AG09309 (cell line): ENCODE measurements at regions not wholly inside any gene's neighbourhood (a gene's known extent, or its start where the extent isn't known, plus 50 kb on each side); places are given as distances from the start of the nearest gene placed in this dataset.
"Not testable (repeated sequence)": the region's sequence is repeated elsewhere in the genome, so short reads cannot be mapped to it uniquely, and the experiment has no call there.

Experiments used
- DNase-seq: peaks from one replicate; pipeline ENCODE4 v3.0.0-alpha.2; 2010; ENCODE audit warnings: low read depth
- H3K4me3 ChIP-seq: 2 replicates; pipeline ENCODE4 v1.5.1; 2011; ENCODE audit warnings: mild to moderate bottlenecking, low read depth, low read length, moderate library complexity; ENCODE audit not compliant: control insufficient read depth
- TF ChIP-seq, protein P1 (sequence below): IDR thresholded peaks from 2 replicates; pipeline ENCODE4 v1.5.1; 2011; ENCODE audit warnings: mild to moderate bottlenecking, low read depth, low read length, inconsistent platforms; ENCODE audit not compliant: insufficient read depth, control insufficient read depth; ENCODE audit errors: missing control alignments

DNA sequence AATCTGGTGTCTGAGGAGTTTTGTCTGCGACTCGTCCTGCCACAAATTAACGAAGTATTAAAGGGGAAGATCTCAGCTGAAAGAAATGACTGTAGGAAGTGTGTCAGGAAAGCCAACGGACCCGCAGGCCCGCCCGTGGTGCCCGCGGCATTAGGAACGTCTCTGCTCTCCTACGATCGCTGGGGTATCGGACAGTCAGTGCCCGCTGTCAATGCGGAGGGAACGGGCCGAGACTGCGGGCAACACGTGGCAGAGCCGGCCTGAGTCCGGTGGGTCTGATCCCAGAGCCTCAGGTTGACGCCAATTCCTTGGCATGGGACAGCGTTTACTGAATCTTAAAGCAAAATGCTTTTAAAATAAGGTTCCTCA lies 128.7 kb downstream of the KBTBD2 start:
- DNase-seq = no peak
- TF ChIP-seq, protein P1, sequence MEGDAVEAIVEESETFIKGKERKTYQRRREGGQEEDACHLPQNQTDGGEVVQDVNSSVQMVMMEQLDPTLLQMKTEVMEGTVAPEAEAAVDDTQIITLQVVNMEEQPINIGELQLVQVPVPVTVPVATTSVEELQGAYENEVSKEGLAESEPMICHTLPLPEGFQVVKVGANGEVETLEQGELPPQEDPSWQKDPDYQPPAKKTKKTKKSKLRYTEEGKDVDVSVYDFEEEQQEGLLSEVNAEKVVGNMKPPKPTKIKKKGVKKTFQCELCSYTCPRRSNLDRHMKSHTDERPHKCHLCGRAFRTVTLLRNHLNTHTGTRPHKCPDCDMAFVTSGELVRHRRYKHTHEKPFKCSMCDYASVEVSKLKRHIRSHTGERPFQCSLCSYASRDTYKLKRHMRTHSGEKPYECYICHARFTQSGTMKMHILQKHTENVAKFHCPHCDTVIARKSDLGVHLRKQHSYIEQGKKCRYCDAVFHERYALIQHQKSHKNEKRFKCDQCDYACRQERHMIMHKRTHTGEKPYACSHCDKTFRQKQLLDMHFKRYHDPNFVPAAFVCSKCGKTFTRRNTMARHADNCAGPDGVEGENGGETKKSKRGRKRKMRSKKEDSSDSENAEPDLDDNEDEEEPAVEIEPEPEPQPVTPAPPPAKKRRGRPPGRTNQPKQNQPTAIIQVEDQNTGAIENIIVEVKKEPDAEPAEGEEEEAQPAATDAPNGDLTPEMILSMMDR = no peak
- H3K4me3 ChIP-seq = no peak overlapping the region

DNA sequence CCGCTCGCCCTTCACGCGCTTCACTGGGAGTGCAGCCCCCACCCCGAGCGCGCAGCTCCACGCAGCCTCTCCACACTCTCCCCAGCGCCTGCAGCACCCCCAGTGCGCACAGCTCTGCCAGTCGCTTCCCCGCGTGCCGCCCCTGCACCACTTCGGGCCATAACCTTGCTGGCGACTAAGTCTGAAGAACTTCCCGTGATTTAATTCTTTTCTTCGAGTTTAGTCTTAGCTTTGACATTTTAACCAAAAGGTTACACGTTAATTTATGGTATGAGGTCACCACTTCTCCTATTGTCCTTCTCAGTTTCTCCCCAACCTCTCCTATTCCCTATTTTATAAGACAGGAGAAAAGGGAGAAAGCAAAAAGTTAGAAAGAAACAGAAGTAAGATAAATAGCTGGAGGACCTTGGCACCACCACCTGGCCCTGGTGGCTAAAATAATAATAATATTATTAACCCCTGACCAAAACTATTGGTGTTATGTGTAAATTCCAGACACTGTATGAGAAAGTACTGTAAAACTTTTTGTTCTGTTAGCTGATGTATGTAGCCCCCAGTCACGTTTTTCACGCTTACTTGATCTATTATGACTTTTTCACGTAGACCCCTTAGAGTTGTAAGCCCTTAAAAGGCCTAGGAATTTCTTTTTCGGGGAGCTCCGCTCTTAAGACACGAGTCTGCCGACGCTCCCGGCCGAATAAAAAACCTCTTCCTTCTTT lies 129.2 kb downstream of the KBTBD2 start:
- not testable (repeated sequence) for H3K4me3 ChIP-seq

DNA sequence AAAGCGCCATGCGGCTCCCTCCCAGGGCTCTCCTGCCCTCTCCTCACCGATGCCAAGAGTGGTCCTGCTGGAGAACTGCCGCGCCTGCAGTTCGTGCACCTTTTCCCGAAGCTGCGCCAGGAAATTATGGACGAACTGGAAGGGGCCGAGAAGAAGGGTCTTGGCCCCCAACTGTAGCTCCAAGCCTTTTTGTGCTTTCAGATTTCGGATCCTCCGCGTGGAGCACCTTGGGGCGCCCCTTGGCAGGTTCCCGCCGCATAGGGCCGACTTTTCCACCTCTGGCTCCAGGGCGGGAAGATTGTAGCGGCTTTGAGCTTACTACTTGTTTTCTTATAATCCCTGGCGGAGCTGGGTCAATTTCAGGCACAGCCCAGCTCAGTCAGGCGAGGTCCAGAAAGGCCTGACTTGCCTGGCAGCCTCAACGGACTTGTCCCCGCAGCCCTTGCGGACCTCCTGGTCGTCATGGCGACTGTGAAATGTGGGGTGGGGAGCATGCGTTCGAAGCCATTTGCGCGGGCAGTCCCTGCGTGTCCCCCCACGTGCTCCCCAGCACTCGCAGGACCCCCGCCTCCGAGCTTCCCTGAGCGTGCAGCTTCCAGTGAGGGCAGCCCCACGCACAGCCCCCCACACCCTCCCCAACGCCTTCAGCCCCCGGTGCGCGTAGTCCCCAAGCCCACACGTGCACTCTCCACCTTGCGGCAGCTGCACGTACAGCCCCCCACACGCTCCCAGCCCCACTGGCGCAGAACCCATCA lies 129.9 kb downstream of the KBTBD2 start:
- TF ChIP-seq, protein P1 = no peak
- H3K4me3 ChIP-seq = no peak overlapping the region; the same call in 1 of the 2 replicates
- DNase-seq = no peak

More for the DNA sequence above, 129.2 kb downstream of the KBTBD2 start:
- DNase-seq = not testable (repeated sequence)

DNA sequence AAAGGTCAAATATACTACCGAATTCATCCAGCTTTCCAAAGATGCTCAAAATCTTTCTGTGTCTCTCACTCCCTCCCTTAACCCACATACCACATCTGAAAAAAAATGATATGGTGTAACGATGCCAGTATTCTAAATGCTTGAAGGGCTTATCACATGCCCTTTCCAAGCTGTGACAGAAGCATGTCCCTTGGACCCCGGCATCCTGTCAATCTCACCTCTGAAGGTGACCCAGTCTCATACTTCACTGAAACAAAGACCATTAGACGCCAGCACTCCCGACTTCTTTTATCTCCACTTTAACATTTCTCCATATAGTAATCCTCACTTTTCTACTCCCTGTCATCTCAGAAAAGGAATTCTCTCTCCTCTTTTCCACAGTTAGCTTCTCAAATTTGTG lies 130.8 kb downstream of the KBTBD2 start:
- not testable (repeated sequence) for DNase-seq

DNA sequence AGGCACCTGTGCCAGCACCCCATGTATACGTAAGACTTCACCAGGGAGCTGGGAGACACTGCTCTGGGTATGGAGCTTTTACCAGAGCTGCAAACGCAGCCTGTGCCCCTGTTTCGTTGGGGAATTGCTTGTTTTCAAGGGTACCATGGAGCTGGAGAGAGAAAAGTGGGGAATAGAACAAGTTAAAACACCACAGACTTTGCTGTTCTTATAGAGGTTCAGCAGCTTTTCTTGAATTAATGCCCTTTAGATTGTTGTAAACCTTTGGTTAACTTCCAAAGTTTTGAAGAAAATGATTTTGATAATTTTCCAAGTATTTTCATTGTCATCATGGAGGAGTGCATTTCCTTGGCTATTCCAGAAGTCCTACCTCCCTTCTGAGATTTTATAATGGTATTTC lies 131.7 kb downstream of the KBTBD2 start:
- not testable (repeated sequence) for DNase-seq, H3K4me3 ChIP-seq

More for the DNA sequence above, 130.8 kb downstream of the KBTBD2 start:
- H3K4me3 ChIP-seq = not testable (repeated sequence)

DNA sequence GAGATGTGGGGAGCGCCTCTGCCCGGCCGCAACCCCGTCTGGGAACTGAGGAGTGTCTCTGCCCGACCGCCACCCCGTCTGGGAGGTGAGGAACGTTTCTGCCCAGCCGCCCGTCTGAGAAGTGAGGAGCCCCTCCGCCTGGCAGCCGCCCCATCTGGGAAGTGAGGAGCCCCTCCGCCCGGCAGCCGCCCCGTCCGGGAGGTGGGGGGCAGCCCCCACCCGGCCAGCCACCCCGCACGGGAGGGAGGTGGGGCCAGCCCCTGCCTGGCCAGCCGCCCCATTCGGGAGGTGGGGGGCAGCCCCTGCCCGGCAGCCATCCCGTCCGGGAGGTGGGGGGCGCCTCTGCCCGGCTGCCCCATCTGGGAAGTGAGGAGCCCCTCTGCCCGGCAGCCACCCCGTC lies 137.7 kb downstream of the KBTBD2 start:
- H3K4me3 ChIP-seq, DNase-seq: not testable (repeated sequence)

DNA sequence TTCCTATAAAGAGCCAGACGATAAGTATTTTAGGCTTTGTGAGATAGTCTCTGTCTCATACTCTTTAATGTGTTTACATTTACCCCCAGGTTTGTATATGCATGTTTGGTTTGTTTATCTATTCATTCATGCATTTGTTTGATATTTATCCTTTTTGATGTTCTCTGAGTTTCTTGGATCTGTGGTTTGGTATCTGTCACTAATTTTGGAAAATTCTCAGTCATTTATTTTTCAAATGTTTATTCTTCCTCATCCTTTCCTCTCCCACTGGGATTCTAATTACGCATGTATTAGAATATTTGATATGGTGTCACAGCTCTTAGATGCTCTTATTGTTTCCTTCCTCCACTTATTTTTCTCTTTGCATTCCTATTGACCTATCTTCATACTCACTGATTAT lies 143.2 kb downstream of the KBTBD2 start:
- DNase-seq, H3K4me3 ChIP-seq: not testable (repeated sequence)

DNA sequence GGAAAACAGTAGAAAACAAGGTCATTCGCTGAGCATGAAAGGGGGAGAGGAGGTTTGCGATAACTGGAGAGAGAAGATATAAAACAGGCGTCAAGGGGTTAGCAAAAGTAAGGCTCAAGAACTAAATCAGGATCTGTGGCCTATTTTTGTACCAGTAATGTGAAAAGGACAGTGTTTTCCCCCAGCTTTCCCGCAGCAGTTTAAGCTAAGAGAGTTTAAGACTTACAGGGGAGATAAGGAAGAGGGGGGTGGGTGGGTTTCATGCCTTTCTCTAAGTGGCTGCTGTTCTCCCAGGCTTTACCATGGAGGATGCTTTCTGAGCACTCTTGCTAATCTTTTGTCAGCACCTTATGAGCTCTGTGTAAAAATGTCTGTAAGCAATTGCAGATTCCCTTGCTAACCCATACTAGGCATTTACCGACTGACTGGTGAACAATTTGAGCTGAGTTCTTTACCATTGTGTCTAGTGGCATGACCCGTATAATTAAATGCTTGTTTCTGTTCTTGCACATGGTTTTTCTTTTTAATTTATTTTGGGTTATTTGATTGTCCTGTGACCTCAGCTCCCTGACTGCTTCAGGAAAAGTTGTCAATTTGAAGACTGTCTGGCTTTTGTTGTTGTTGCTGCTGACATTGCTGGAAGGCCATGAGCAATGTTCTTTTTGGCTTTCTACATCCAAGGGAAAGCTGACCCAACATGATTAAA lies 144.0 kb downstream of the KBTBD2 start:
- H3K4me3 ChIP-seq, DNase-seq: not testable (repeated sequence)

DNA sequence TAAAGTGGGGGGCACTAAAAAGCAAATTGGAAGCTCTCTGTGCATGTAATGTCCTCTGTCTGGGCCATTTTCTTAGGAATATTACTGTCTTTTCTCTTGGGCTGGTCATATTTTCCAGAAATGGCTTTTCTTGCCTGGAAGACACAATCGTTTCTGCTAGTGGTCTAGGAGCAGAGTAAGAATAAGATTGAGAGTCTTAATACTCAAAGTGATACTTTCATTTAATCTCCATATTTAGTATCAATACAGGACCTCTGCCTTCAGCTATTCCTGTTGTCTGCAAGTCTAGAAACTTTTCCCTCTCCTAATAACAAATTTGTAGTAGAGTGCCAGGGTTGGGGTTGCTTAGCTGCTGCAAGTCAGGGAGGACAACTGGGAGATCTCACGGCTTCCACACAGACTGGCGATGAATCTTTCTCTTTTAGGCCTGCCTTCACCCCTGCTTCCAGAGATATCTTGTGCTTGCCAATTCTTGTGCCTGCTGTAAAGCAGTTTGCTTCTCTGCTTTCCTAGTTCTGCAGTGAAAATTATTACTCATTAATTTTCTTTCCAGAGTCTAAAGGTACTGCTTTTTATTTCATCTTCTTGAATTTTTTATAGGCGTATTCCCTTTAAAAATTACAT lies 149.6 kb downstream of the KBTBD2 start:
- not testable (repeated sequence) for DNase-seq, H3K4me3 ChIP-seq

DNA sequence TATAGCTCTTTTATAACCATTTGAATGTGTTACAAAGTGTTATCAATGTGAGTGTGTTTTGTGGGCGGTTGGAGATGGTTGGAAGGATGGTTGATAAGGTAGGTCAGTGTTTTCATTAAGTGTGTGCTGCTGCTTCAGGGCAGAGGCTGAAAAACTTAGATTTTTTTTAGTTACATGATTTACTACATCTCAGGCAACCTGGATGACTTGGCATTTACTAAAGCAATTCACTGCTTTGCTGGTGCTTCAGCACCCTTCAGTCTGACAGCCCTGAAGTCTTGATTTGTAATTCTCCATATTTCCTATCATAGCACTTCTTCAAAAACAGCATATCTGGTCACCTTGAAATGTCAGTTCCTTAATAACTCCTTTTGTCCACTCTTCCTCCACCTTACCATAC lies 151.8 kb downstream of the KBTBD2 start:
- not testable (repeated sequence) for H3K4me3 ChIP-seq, DNase-seq

DNA sequence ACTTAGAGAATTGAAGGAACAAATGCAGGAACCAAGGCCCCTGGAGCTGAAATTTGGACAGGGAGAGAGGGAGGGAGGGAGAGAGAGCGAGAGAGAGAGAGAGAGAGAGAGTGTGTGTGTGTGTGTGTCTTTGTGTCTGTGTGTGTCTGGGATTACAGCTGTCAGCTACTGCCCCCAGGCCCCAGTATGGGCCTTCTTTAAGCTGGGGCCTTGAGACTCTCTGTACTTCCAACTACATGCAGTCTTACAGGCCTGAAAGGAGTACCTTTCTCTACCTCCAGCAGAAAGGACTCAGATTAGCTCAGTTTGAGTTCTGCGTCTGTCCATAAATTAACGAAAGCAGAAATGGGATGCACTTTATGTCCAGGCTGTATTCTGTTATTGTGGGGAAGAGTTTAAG lies 153.2 kb downstream of the KBTBD2 start:
- DNase-seq = not testable (repeated sequence)

DNA sequence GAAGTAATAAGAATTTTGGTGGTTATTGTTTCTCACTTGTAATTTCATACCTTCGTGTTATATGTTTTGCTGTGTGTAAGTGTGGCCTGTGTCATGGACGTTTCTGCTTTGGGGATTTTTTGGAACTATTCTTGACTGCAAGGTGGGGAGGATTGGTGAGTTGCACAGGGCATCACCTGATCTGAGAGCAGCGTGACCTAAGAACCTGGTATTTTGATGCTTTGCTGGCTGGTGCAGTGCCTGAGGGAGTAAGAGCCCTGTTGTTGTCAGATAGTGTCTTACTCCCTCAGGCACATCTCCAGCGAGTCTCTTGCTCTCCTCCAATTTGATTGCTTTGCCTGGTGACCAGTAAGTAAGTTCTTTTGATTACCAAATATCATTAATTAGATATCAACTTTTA lies 158.8 kb downstream of the KBTBD2 start:
- H3K4me3 ChIP-seq, DNase-seq: not testable (repeated sequence)

More for the DNA sequence above, 153.2 kb downstream of the KBTBD2 start:
- not testable (repeated sequence) for H3K4me3 ChIP-seq

DNA sequence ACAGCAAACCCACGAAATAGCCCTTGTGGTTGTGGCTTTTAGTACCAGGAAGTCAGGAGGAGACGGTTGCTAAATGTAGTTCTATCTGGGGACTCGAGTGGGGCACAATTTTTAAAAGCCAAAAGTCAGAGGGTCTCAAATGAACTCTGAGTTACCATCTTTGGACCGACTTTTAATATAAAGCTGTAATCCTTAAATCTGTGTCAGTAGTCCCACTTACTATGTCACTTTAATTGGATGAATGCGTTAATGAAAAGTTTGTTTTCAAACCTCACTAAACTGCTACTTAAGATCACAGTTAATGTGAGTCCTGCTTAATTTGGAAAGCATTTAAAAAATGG lies 162.3 kb downstream of the KBTBD2 start:
- H3K4me3 ChIP-seq = peak overlapping the region; percentile 38
- DNase-seq = not testable (repeated sequence)

DNA sequence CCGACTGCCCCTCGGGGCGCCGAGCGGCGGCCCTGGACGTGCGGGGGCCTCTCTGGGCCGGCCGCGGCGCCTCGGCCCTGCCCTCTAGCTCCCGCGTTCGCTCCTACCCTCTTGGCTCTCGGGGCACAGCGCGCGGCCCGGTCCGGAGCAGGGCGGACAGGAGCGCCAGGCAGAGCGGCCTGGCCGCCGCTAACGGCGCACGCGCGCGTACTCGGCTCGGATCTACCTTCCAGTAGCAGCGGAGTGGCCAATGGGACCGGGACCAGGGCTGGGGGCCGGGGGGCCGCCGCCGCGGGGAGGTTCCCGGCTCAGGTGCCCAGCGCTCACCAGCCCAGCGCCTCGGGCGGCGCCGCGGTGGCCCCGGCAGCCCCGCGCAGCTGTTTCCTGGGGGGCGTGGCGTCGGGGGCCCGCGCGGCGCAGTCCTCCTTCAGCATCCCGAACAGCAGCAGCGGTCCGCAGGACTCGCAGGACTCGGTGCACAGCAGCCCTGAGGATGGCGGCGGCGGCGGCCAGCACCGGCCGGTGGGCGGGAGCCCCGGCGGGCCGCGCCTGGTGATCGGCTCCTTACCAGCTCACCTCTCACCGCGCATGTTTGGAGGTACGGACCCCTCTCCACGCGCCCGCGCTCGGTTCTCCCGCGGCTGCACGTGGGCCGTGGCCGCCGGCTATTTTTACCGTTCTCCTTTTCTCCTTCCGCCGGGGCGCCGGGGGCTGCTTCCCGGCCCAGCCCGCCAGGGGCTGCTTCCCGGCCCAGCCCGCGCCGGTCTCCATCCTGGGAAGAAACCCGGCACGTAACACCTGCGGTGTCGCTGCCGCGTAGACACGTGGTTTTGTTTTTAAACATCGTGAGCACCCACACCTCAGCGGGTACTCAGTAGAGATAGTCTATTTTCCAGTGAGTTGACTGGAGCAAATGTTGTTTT lies 162.9 kb downstream of the KBTBD2 start:
- peak overlapping the region; percentile 59 for H3K4me3 ChIP-seq
- peak; percentile 7 for DNase-seq
